ENCODE measurements at regions not wholly inside any gene's neighbourhood (a gene's known extent, or its start where the extent isn't known, plus 50 kb on each side); places are given as distances from the start of the nearest gene placed in this dataset.

DNA sequence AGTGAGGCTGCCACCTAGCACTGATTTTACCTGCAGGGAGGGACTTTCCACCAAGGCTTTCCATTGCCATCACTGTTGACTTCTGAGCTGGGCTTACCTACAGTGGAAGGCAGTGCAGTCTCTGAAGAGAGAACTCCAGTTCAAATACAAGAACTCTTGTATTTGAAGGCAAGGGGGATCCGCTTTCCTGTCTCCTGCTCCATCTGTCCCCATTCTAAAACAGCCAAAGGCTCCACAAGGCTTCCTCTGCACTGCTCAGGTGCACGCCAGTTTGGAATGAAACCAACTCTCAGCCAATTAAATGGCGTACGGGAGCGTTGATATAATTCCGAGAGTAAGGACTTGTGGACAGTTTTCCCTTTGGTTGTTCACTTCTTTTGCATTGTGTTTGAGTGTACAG lies 66.0 kb upstream of the CXCL14 start:
- TF ChIP-seq, protein P1, sequence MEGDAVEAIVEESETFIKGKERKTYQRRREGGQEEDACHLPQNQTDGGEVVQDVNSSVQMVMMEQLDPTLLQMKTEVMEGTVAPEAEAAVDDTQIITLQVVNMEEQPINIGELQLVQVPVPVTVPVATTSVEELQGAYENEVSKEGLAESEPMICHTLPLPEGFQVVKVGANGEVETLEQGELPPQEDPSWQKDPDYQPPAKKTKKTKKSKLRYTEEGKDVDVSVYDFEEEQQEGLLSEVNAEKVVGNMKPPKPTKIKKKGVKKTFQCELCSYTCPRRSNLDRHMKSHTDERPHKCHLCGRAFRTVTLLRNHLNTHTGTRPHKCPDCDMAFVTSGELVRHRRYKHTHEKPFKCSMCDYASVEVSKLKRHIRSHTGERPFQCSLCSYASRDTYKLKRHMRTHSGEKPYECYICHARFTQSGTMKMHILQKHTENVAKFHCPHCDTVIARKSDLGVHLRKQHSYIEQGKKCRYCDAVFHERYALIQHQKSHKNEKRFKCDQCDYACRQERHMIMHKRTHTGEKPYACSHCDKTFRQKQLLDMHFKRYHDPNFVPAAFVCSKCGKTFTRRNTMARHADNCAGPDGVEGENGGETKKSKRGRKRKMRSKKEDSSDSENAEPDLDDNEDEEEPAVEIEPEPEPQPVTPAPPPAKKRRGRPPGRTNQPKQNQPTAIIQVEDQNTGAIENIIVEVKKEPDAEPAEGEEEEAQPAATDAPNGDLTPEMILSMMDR (IDR thresholded peaks at IDR 0.05; ENCODE audit: unreplicated experiment) = no peak
- Mint-ChIP-seq H3K27me3 (peaks cover 3% of the 10 kb centered on the region), H3K4me3 (ENCODE audit: low read depth) (no peak overlapping the region), H3K27ac (no peak overlapping the region), H3K36me3 (ENCODE audit: insufficient read depth) (no peaks in the 10 kb centered on the region), H3K4me1 (ENCODE audit: low read depth) (peaks cover 8% of the 10 kb centered on the region), H3K9me3 (ENCODE audit: low read depth) (peaks cover 6% of the 10 kb centered on the region)
- DNase-seq (ENCODE audit: low spot score, unreplicated experiment) = no peak

DNA sequence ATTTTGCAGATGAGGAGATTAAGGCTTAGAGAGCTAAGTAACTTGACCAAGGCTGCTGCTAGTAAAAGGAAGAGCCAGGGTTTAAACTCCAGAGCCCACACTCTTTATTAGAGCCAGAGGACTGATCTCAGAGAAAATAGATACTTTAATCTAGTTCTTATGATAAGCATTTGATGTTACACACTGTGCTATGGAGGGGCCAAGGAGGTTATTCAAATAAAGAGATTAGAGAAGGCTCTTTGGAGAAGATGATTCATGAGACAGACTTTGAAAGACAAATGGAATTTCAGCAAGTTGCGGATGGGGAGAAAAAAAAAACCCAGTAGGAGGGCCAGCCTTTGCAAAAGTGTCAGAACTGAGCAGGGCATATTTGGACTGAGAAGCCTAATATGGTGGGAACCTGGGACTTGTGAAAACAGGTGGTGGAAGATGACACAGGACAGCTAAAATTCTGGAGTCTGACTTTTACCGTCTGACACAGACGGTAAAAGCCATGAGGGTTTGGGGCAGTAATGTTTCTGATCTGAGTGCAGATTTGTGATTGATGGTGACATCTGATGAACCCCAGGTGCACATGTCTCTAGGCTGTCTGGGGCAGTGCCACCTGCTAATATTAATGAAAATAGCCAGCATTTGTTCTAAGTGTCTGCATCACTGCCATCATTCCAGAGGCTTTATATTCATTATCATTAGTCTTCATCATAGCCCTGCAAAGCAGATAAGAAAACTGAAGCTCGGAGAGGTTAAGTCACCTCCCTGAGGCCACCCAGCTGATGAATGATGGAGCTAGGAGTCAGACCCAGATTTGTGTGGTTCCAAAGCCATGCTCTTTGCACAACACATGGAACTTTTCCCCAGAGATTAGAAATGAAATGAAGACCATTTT lies 65.3 kb upstream of the CXCL14 start:
- Mint-ChIP-seq H3K4me3 (ENCODE audit: low read depth) (no peak overlapping the region), H3K27ac (no peak overlapping the region), H3K9me3 (ENCODE audit: low read depth) (peaks cover 12% of the 10 kb centered on the region), H3K27me3 (peaks cover 3% of the 10 kb centered on the region), H3K4me1 (ENCODE audit: low read depth) (peaks cover 8% of the 10 kb centered on the region), H3K36me3 (ENCODE audit: insufficient read depth) (no peaks in the 10 kb centered on the region)
- DNase-seq (ENCODE audit: low spot score, unreplicated experiment) = no peak
- TF ChIP-seq, protein P1 (IDR thresholded peaks at IDR 0.05; ENCODE audit: unreplicated experiment) = no peak

DNA sequence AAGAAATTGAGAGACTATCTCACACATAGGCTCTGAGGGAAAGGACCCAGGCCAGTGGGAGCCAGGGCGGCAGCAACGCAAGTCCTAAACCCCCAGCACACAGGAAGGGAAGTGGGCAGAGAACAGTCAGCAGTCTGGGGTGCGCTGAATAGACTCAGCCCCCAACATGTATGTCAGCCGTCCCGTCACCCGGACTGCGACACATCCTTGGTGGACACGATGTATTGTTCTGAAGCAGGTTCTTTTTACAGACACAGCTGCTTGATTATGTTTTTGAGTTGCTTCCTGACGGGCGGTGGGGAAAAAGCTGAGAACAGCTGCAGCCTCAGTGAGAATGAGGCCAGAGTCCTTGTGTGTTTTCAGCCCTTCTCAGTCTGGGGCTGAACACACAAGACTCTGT lies 64.1 kb upstream of the CXCL14 start:
- Mint-ChIP-seq H3K27me3 (peaks cover 3% of the 10 kb centered on the region), H3K27ac (no peak overlapping the region), H3K36me3 (ENCODE audit: insufficient read depth) (no peaks in the 10 kb centered on the region), H3K4me1 (ENCODE audit: low read depth) (peaks cover 8% of the 10 kb centered on the region), H3K9me3 (ENCODE audit: low read depth) (peaks cover 12% of the 10 kb centered on the region), H3K4me3 (ENCODE audit: low read depth) (no peak overlapping the region)
- TF ChIP-seq, protein P1 (IDR thresholded peaks at IDR 0.05; ENCODE audit: unreplicated experiment) = no peak
- DNase-seq (ENCODE audit: low spot score, unreplicated experiment) = no peak

GRCh38 chr5:135642488-135642870 lies 63.7 kb upstream of the CXCL14 start:
- no peak overlapping the region for H3K27ac Mint-ChIP-seq
- no peak for DNase-seq (ENCODE audit: low spot score, unreplicated experiment)
- H3K36me3 Mint-ChIP-seq (ENCODE audit: insufficient read depth) = no peaks in the 10 kb centered on the region
- H3K27me3 Mint-ChIP-seq = peaks cover 3% of the 10 kb centered on the region
- TF ChIP-seq, protein P1 (IDR thresholded peaks at IDR 0.05; ENCODE audit: unreplicated experiment) = no peak
- no peak overlapping the region for H3K4me3 Mint-ChIP-seq (ENCODE audit: low read depth)
- peaks cover 8% of the 10 kb centered on the region for H3K4me1 Mint-ChIP-seq (ENCODE audit: low read depth)
- peaks cover 12% of the 10 kb centered on the region for H3K9me3 Mint-ChIP-seq (ENCODE audit: low read depth)

- Mint-ChIP-seq H3K36me3 (ENCODE audit: insufficient read depth) (no peaks in the 10 kb centered on the region), H3K4me3 (ENCODE audit: low read depth) (no peak overlapping the region), H3K27ac (peak overlapping the region; percentile 21), H3K4me1 (ENCODE audit: low read depth) (peaks cover 8% of the 10 kb centered on the region), H3K27me3 (peaks cover 3% of the 10 kb centered on the region), H3K9me3 (ENCODE audit: low read depth) (peaks cover 12% of the 10 kb centered on the region)
- TF ChIP-seq, protein P1 (IDR thresholded peaks at IDR 0.05; ENCODE audit: unreplicated experiment) = no peak
- DNase-seq (ENCODE audit: low spot score, unreplicated experiment) = no peak
Measured at GRCh38 chr5:135641734-135642487, 63.1 kb upstream of the CXCL14 start.

All from progenitor cell of endocrine pancreas (in vitro differentiated cells).